HL-60 (cell line): ENCODE measurements at regions not wholly inside any gene's neighbourhood (a gene's known extent, or its start where the extent isn't known, plus 50 kb on each side); places are given as distances from the start of the nearest gene placed in this dataset.

Experiments
- DNase-seq, 2 experiments: peaks; one replicate each; pipeline ENCODE4 v3.0.0-alpha.2; 2010 to 2020; ENCODE audit warnings: low read depth in 1 of 2, low spot score in 1 of 2
- H3K27ac ChIP-seq: fragments of 250-450 bp; sonication (Bioruptor Pico); replicated peaks from 2 replicates; pipeline ENCODE4 v1.5.1; 2020; ENCODE audit warnings: mild to moderate bottlenecking, moderate library complexity
- H3K27me3 ChIP-seq: fragments of 250-450 bp; sonication (Bioruptor Pico); 2 replicates; pipeline ENCODE4 v1.5.1; 2021; ENCODE audit warnings: mild to moderate bottlenecking, moderate library complexity; ENCODE audit not compliant: insufficient read depth, poor library complexity, severe bottlenecking
- H3K4me3 ChIP-seq: replicated peaks from 2 replicates; pipeline ENCODE4 v1.5.1; 2011; ENCODE audit warnings: mild to moderate bottlenecking, control low read depth, low read length; ENCODE audit not compliant: insufficient read depth
- CTCF ChIP-seq: IDR thresholded peaks from one replicate; pipeline ENCODE4 v1.5.1; 2011; ENCODE audit warnings: low read length, control low read depth, inconsistent platforms; ENCODE audit not compliant: insufficient read depth
- GABPA ChIP-seq: IDR thresholded peaks from 2 replicates; pipeline ENCODE4 v1.6.1; 2012; ENCODE audit warnings: low read depth
- POLR2AphosphoS5 ChIP-seq: IDR thresholded peaks from 2 replicates; pipeline ENCODE4 v1.6.1; 2012; ENCODE audit warnings: low read depth
- REST ChIP-seq: IDR thresholded peaks from 2 replicates; pipeline ENCODE4 v1.6.1; 2012; ENCODE audit warnings: low read depth; ENCODE audit not compliant: insufficient replicate concordance
- SPI1 ChIP-seq: IDR thresholded peaks from 2 replicates; pipeline ENCODE4 v1.6.1; 2012; ENCODE audit warnings: low read depth, mild to moderate bottlenecking, borderline replicate concordance

GRCh38 chr9:135002336-135002735, 84.6 kb upstream of the FCN1 start:
- Histone ChIP-seq H3K27me3 (no peaks in the 10 kb centered on the region), H3K4me3 (no peak overlapping the region), H3K27ac (no peak overlapping the region)
- DNase-seq, result no peak
- TF ChIP-seq REST (no peak), CTCF (no peak)

GRCh38 chr9:135002802-135003201, 84.7 kb upstream of the OLFM1 start:
- Histone ChIP-seq H3K4me3 (no peak overlapping the region), H3K27ac (no peak overlapping the region), H3K27me3 (no peaks in the 10 kb centered on the region)
- TF ChIP-seq CTCF (no peak), SPI1 (no peak)
- DNase-seq, result no peak

GRCh38 chr9:135004772-135005171, 82.7 kb upstream of the OLFM1 start:
- no peak for DNase-seq
- no peak overlapping the region for H3K27ac ChIP-seq
- no peak overlapping the region for H3K4me3 ChIP-seq
- TF ChIP-seq SPI1 (no peak), POLR2AphosphoS5 (no peak), REST (no peak), CTCF (no peak), GABPA (no peak)
- no peaks in the 10 kb centered on the region for H3K27me3 ChIP-seq

GRCh38 chr9:135006911-135007570, 80.4 kb upstream of the OLFM1 start:
- TF ChIP-seq REST, result no peak
- no peak for TF ChIP-seq SPI1
- TF ChIP-seq GABPA, result no peak
- no peak for TF ChIP-seq POLR2AphosphoS5
- TF ChIP-seq CTCF, result no peak
- H3K27ac ChIP-seq, result no peak overlapping the region
- DNase-seq, result no peak
- no peaks in the 10 kb centered on the region for H3K27me3 ChIP-seq
- no peak overlapping the region for H3K4me3 ChIP-seq
